A673 (cell line): ENCODE measurements at regions not wholly inside any gene's neighbourhood (a gene's known extent, or its start where the extent isn't known, plus 50 kb on each side); places are given as distances from the start of the nearest gene placed in this dataset.

Experiments
- BruUV-seq: library from RNA; stranded (reverse); fragments of 400-500 nt; replicated peaks from 2 replicates; lab custom pipeline; 2021; lab: Mats Ljungman, UMichigan
- CTCF ChIA-PET: fragments of 300-600 bp; sonication (Branson Sonifier 250); formaldehyde crosslinking; loops from one replicate; lab custom pipeline; 2022; ENCODE audit warnings: antibody characterized with exemption; lab: Charles Lee
- POLR2A ChIA-PET: fragments of 300-600 bp; sonication (Branson Sonifier 250); formaldehyde crosslinking; loops from one replicate; lab custom pipeline; 2022; ENCODE audit warnings: antibody characterized with exemption; ENCODE audit not compliant: low non-redundant PET; lab: Charles Lee
- DNase-seq: peaks from one replicate; pipeline ENCODE4 v3.0.0-alpha.2; 2015; ENCODE audit warnings: low spot score
- H3K27ac ChIP-seq: fragments of 200-600 bp; sonication (generic); 2 replicates; pipeline ENCODE4 v1.5.1; 2016; ENCODE audit warnings: mixed run types, low read depth, mild to moderate bottlenecking, mixed read lengths, antibody characterized with exemption, low read length; ENCODE audit not compliant: poor library complexity, severe bottlenecking
- H3K27me3 ChIP-seq: fragments of 200-600 bp; sonication (generic); replicated peaks from 2 replicates; pipeline ENCODE4 v1.6.1; 2017; ENCODE audit warnings: mixed run types, low read depth, mild to moderate bottlenecking, mixed read lengths, antibody characterized with exemption, low read length; ENCODE audit not compliant: insufficient read depth, poor library complexity
- H3K36me3 ChIP-seq: fragments of 200-600 bp; sonication (generic); 2 replicates; pipeline ENCODE4 v1.6.1; 2016; ENCODE audit warnings: mixed run types, mild to moderate bottlenecking, mixed read lengths, antibody characterized with exemption, low read length; ENCODE audit not compliant: insufficient read depth, poor library complexity, severe bottlenecking
- H3K4me1 ChIP-seq: fragments of 200-600 bp; sonication (generic); 2 replicates; pipeline ENCODE4 v1.6.1; 2017; ENCODE audit warnings: mixed run types, mild to moderate bottlenecking, mixed read lengths, antibody characterized with exemption, low read length; ENCODE audit not compliant: insufficient read depth, poor library complexity, severe bottlenecking
- H3K4me3 ChIP-seq: fragments of 200-600 bp; sonication (generic); 2 replicates; pipeline ENCODE4 v1.5.1; 2016; ENCODE audit warnings: low read depth, mixed run types, mild to moderate bottlenecking, mixed read lengths, low read length; ENCODE audit not compliant: poor library complexity, severe bottlenecking
- H3K9me3 ChIP-seq: fragments of 200-600 bp; sonication (generic); 2 replicates; pipeline ENCODE4 v1.6.1; 2016; ENCODE audit warnings: mixed run types, low read depth, mild to moderate bottlenecking, mixed read lengths, antibody characterized with exemption, low read length; ENCODE audit not compliant: poor library complexity, severe bottlenecking
- EZH2 ChIP-seq: fragments of 200-600 bp; sonication (generic); IDR thresholded peaks from 2 replicates; pipeline ENCODE4 v1.6.1; 2017; ENCODE audit warnings: borderline replicate concordance, low read depth, mild to moderate bottlenecking, mixed read lengths, antibody characterized with exemption, low read length; ENCODE audit not compliant: poor library complexity, severe bottlenecking
- intact Hi-C: fragments of 100-400 bp; cut with micrococcal nuclease; formaldehyde crosslinking; loops from one replicate; pipeline ENCODE4 v1.10.0; 2022; ENCODE audit not compliant: unreplicated experiment
- TF ChIP-seq, protein P1 (sequence below): fragments of 300-800, 200-600 bp; sonication (generic); conservative IDR thresholded peaks from 2 replicates; pipeline ENCODE4 v1.5.1; 2017; ENCODE audit warnings: low read depth, mild to moderate bottlenecking, antibody characterized with exemption, low read length, moderate library complexity, mixed read lengths

- Histone ChIP-seq H3K27ac (no peak overlapping the region), H3K4me3 (no peak overlapping the region), H3K27me3 (no peaks in the 10 kb centered on the region), H3K4me1 (no peaks in the 10 kb centered on the region), H3K36me3 (no peaks in the 10 kb centered on the region), H3K9me3 (no peaks in the 10 kb centered on the region)
- TF ChIP-seq EZH2, result no peak
- TF ChIP-seq, protein P1, sequence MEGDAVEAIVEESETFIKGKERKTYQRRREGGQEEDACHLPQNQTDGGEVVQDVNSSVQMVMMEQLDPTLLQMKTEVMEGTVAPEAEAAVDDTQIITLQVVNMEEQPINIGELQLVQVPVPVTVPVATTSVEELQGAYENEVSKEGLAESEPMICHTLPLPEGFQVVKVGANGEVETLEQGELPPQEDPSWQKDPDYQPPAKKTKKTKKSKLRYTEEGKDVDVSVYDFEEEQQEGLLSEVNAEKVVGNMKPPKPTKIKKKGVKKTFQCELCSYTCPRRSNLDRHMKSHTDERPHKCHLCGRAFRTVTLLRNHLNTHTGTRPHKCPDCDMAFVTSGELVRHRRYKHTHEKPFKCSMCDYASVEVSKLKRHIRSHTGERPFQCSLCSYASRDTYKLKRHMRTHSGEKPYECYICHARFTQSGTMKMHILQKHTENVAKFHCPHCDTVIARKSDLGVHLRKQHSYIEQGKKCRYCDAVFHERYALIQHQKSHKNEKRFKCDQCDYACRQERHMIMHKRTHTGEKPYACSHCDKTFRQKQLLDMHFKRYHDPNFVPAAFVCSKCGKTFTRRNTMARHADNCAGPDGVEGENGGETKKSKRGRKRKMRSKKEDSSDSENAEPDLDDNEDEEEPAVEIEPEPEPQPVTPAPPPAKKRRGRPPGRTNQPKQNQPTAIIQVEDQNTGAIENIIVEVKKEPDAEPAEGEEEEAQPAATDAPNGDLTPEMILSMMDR, result no peak
- POLR2A ChIA-PET, result no interaction called here
- intact Hi-C loops, result no loop called here
- DNase-seq, result no peak
- CTCF ChIA-PET, result no interaction called here
- no TSS peak for BruUV-seq
Measured at GRCh38 chr3:76152028-76152427, 366.7 kb upstream of the ZNF717 start.

GRCh38 chr3:76161856-76162255 is 376.5 kb upstream of the ZNF717 start:
- ChIA-PET CTCF (no interaction called here), POLR2A (no interaction called here)
- Histone ChIP-seq H3K27ac (no peak overlapping the region), H3K4me1 (no peaks in the 10 kb centered on the region), H3K36me3 (no peaks in the 10 kb centered on the region), H3K27me3 (no peaks in the 10 kb centered on the region), H3K4me3 (no peak overlapping the region), H3K9me3 (no peaks in the 10 kb centered on the region)
- BruUV-seq, result no TSS peak
- no peak for DNase-seq
- intact Hi-C loops, result no loop called here
- TF ChIP-seq, protein P1, result no peak
- no peak for TF ChIP-seq EZH2

DNA sequence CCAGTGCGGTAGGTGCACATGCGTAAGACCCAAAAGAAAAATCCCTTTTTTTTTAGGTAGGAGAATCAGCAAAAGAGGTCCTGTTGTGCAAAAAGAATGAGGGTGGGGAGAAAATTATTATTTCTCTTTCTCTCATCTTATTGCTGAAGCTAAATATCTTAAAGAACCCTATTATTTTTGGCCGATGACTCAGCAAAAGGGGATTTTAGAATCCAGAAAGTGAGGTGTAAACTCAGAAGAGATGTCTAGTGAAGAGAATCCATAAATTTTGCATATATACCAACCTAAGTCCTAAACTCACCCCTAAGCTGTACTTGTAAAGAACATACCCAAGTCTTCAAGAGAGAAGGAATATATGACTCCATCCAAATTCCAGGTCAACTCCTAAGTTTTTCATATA is 386.3 kb upstream of the ZNF717 start:
- CTCF ChIA-PET, result no interaction called here
- POLR2A ChIA-PET, result no interaction called here
- H3K27me3 ChIP-seq, result no peaks in the 10 kb centered on the region
- intact Hi-C loops, result no loop called here
- no peak overlapping the region for H3K4me3 ChIP-seq
- no peak for DNase-seq
- no peaks in the 10 kb centered on the region for H3K36me3 ChIP-seq
- TF ChIP-seq, protein P1, result no peak
- TF ChIP-seq EZH2, result no peak
- H3K4me1 ChIP-seq, result no peaks in the 10 kb centered on the region
- no peak overlapping the region for H3K27ac ChIP-seq
- BruUV-seq, result no TSS peak
- H3K9me3 ChIP-seq, result no peaks in the 10 kb centered on the region
